Smooth muscle cell (in vitro differentiated cells): ENCODE measurements at regions not wholly inside any gene's neighbourhood (a gene's known extent, or its start where the extent isn't known, plus 50 kb on each side); places are given as distances from the start of the nearest gene placed in this dataset.

Experiments used
- DNase-seq: peaks from one replicate; lab custom pipeline; 2025; ENCODE audit not compliant: unreplicated experiment; lab: John Stamatoyannopoulos, UW
- H2AFZ ChIP-seq: fragments of 200-600 bp; sonication (generic); 2 replicates; pipeline ENCODE4 v1.6.0; 2016; ENCODE audit warnings: antibody characterized with exemption, low read depth, mild to moderate bottlenecking
- H3F3A ChIP-seq: fragments of 200-600 bp; sonication (generic); 2 replicates; pipeline ENCODE4 v1.6.0; 2017; ENCODE audit warnings: antibody characterized with exemption, low read depth
- H3K27ac ChIP-seq: fragments of 200-600 bp; sonication (generic); 2 replicates; pipeline ENCODE4 v1.5.1; 2016; ENCODE audit warnings: low read depth, mild to moderate bottlenecking
- H3K27me3 ChIP-seq: fragments of 200-600 bp; sonication (generic); 2 replicates; pipeline ENCODE4 v1.6.1; 2016; ENCODE audit warnings: low read depth, mild to moderate bottlenecking
- H3K36me3 ChIP-seq: fragments of 200-600 bp; sonication (generic); 2 replicates; pipeline ENCODE4 v1.5.1; 2016; ENCODE audit warnings: low read depth
- H3K4me1 ChIP-seq: fragments of 200-600 bp; sonication (generic); 2 replicates; pipeline ENCODE4 v1.5.1; 2016; ENCODE audit warnings: low read depth
- H3K4me2 ChIP-seq: fragments of 200-600 bp; sonication (generic); 2 replicates; pipeline ENCODE4 v1.6.0; 2016; ENCODE audit warnings: mild to moderate bottlenecking
- H3K4me3 ChIP-seq: fragments of 200-600 bp; sonication (generic); 2 replicates; pipeline ENCODE4 v1.5.1; 2016; ENCODE audit warnings: mild to moderate bottlenecking
- H3K79me2 ChIP-seq: fragments of 200-600 bp; sonication (generic); 2 replicates; pipeline ENCODE4 v1.6.0; 2016; ENCODE audit warnings: low read depth, mild to moderate bottlenecking
- H3K9ac ChIP-seq: fragments of 200-600 bp; sonication (generic); 2 replicates; pipeline ENCODE4 v1.6.0; 2016; ENCODE audit warnings: low read depth
- H3K9me3 ChIP-seq: fragments of 200-600 bp; sonication (generic); replicated peaks from 2 replicates; pipeline ENCODE4 v1.5.1; 2016; ENCODE audit warnings: low read depth
- H4K20me1 ChIP-seq: fragments of 200-600 bp; sonication (generic); 2 replicates; pipeline ENCODE4 v1.6.0; 2016; ENCODE audit warnings: low read depth
- WGBS: methylation state at CpG from one replicate; pipeline ENCODE4 v1.1.7; 2016; ENCODE audit warnings: low lambda C conversion rate; 5-methylcytosine and 5-hydroxymethylcytosine counted together
- TF ChIP-seq, protein P1 (sequence below): fragments of 200-600 bp; sonication (generic); IDR thresholded peaks from 2 replicates; pipeline ENCODE4 v1.5.1; 2017; ENCODE audit warnings: borderline replicate concordance, mild to moderate bottlenecking, antibody characterized with exemption; ENCODE audit not compliant: insufficient read depth, poor library complexity, severe bottlenecking

GRCh38 chr5:103454770-103455169, 107.8 kb downstream of the NUDT12 start:
- no peak overlapping the region for H3K4me3 ChIP-seq
- no peak overlapping the region for H2AFZ ChIP-seq
- no peaks in the 10 kb centered on the region for H4K20me1 ChIP-seq
- H3K4me2 ChIP-seq = no peak overlapping the region
- H3K9ac ChIP-seq = no peak overlapping the region
- TF ChIP-seq, protein P1, sequence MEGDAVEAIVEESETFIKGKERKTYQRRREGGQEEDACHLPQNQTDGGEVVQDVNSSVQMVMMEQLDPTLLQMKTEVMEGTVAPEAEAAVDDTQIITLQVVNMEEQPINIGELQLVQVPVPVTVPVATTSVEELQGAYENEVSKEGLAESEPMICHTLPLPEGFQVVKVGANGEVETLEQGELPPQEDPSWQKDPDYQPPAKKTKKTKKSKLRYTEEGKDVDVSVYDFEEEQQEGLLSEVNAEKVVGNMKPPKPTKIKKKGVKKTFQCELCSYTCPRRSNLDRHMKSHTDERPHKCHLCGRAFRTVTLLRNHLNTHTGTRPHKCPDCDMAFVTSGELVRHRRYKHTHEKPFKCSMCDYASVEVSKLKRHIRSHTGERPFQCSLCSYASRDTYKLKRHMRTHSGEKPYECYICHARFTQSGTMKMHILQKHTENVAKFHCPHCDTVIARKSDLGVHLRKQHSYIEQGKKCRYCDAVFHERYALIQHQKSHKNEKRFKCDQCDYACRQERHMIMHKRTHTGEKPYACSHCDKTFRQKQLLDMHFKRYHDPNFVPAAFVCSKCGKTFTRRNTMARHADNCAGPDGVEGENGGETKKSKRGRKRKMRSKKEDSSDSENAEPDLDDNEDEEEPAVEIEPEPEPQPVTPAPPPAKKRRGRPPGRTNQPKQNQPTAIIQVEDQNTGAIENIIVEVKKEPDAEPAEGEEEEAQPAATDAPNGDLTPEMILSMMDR = no peak
- H3K36me3 ChIP-seq = no peaks in the 10 kb centered on the region
- no peaks in the 10 kb centered on the region for H3K9me3 ChIP-seq
- H3K27me3 ChIP-seq = no peaks in the 10 kb centered on the region
- H3K27ac ChIP-seq = no peak overlapping the region
- 77% methylated on average over 2 of the region's 2 CpGs for WGBS
- no peak for DNase-seq
- no peaks in the 10 kb centered on the region for H3K79me2 ChIP-seq
- H3F3A ChIP-seq = no peaks in the 10 kb centered on the region
- H3K4me1 ChIP-seq = peaks cover 3% of the 10 kb centered on the region

GRCh38 chr5:103452666-103453065, 109.9 kb downstream of the NUDT12 start:
- H3F3A ChIP-seq = no peaks in the 10 kb centered on the region
- no peak overlapping the region for H3K9ac ChIP-seq
- peaks cover 3% of the 10 kb centered on the region for H3K4me1 ChIP-seq
- H3K4me3 ChIP-seq = no peak overlapping the region
- TF ChIP-seq, protein P1 = no peak
- no peaks in the 10 kb centered on the region for H4K20me1 ChIP-seq
- no peaks in the 10 kb centered on the region for H3K9me3 ChIP-seq
- no peaks in the 10 kb centered on the region for H3K36me3 ChIP-seq
- WGBS = 65% methylated on average over 1 of the region's 1 CpG
- H3K4me2 ChIP-seq = no peak overlapping the region
- no peak overlapping the region for H3K27ac ChIP-seq
- no peaks in the 10 kb centered on the region for H3K79me2 ChIP-seq
- DNase-seq = no peak
- H2AFZ ChIP-seq = no peak overlapping the region
- H3K27me3 ChIP-seq = no peaks in the 10 kb centered on the region

- no peak for DNase-seq
- no peaks in the 10 kb centered on the region for H4K20me1 ChIP-seq
- H3K4me2 ChIP-seq = no peak overlapping the region
- 55% methylated on average over 4 of the region's 4 CpGs for WGBS
- no peaks in the 10 kb centered on the region for H3K36me3 ChIP-seq
- no peak overlapping the region for H3K9ac ChIP-seq
- H3F3A ChIP-seq = no peaks in the 10 kb centered on the region
- H3K4me1 ChIP-seq = peaks cover 3% of the 10 kb centered on the region
- no peak overlapping the region for H2AFZ ChIP-seq
- TF ChIP-seq, protein P1 = no peak
- no peaks in the 10 kb centered on the region for H3K9me3 ChIP-seq
- H3K27ac ChIP-seq = no peak overlapping the region
- no peaks in the 10 kb centered on the region for H3K27me3 ChIP-seq
- H3K4me3 ChIP-seq = no peak overlapping the region
- H3K79me2 ChIP-seq = no peaks in the 10 kb centered on the region
Measured at GRCh38 chr5:103452089-103452488, 110.5 kb downstream of the NUDT12 start.

DNA sequence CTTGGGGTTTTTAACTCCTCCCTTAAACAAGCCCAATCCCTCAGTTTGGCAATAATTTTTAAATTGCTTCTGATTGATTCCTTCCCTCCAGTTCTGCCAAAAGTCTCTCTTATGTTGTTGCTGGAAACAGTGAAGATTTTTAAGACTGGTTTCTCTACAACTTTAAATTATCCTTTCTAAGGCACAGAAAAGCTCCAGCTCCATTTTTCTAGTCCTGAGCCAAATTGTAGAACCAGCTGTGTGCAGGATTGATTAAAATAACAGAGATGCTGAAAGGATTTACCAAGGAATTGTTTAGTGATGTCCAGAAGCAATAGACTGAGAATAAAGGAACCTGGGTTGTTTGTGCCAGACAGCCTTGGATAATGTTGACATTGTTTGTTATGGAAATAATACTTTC, 111.3 kb downstream of the NUDT12 start:
- H4K20me1 ChIP-seq = no peaks in the 10 kb centered on the region
- no peaks in the 10 kb centered on the region for H3K79me2 ChIP-seq
- H3K4me2 ChIP-seq = peak overlapping the region; percentile 69
- TF ChIP-seq, protein P1 = no peak
- H2AFZ ChIP-seq = no peak overlapping the region
- H3K36me3 ChIP-seq = no peaks in the 10 kb centered on the region
- peak overlapping the region; percentile 71 for H3K27ac ChIP-seq
- H3F3A ChIP-seq = no peaks in the 10 kb centered on the region
- no peaks in the 10 kb centered on the region for H3K27me3 ChIP-seq
- no peaks in the 10 kb centered on the region for H3K9me3 ChIP-seq
- H3K4me1 ChIP-seq = peaks cover 3% of the 10 kb centered on the region
- no peak overlapping the region for H3K4me3 ChIP-seq
- no peak overlapping the region for H3K9ac ChIP-seq
- DNase-seq = no peak
